Activated CD8-positive, alpha-beta memory T cell treated with anti-CD3 and anti-CD28 coated beads, Interleukin-2, amount 50 U/mL, for 24 hours (primary cell): ENCODE measurements at regions not wholly inside any gene's neighbourhood (a gene's known extent, or its start where the extent isn't known, plus 50 kb on each side); places are given as distances from the start of the nearest gene placed in this dataset.

Experiments
- DNase-seq: peaks from one replicate; pipeline ENCODE4 v3.0.0-alpha.2; 2020; ENCODE audit errors: extremely low read depth

DNA sequence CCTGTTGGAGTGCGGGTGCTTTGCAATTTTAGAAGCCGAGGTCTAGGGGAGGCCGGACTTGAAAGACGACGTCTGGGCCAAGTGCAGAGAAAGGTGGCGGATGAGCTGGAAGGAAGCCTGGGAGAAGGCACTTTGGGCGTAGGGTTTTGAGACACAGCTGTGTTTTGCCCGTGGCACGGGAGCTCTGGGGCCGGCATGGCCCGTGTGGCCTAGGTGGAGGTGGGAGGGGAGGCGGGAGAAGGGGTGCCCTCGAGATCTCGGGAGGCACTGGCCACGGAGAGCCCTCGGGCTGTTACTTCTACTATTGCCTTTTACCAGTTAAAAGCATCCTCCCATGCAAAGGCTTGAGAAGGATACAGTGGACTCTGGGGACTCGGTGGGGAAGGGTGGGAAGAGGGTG is 161.9 kb downstream of the FOXL1 start:
- DNase-seq: no peak

DNA sequence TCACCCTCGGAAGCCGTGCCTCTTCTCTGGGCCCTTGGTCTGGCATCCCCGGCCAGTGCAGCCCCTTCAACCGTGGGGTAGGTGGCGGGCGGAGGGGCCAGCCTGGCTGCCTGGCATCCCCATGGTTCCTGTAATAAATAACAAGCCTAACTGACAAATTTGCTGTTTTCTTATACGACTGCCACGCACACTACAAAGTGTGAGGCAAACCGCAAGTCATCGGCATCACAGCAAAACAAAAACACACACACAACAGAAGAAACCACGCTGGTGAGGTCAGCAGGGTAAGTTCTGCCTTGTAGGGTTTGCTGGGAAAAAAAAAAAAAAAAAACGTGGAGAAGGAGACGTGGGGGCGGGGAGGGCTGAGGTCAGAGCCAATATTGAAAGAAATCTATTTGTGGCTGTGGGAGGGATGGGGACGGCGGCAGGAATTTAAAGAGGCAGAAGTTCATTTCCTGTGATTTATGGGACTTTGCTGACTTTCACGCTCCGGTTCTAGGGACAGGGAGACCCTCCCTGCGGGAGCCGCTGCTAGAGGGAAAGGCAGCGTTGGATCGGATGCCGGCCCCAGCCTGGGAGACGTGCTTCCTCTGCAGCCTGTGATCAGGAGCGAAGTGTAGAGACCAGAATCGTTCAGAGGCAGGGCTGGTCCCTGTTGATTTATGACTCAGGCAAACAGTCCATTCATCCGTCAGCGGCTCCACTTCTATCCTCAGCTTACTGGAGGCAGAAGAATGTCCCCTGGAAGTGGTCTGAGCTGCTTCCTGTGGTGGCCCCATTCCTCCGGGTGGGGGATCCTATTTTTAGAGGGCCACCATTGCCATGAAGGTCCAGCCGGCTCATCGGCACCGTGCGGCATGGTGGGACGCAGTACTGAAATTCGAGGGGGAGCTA is 162.8 kb downstream of the FOXL1 start:
- no peak for DNase-seq

DNA sequence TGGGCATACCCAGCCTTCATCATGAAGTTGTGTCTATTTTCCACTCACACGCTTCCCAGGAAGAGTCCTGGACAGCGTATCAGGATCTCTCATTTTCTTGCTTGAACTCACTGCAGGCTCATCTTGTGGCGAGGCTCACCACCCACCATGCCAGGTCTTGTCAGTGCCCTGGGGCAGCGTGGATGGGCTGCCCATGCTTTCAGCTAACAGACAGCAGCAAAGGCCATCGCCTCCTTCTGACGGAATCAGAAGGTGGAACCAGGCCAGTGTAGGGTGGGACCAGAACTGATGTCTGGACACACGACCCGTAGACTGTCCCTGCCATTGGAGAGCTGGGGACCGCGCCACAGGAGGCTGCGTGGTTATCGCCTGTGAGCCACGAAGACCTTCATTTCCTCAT is 169.4 kb downstream of the FOXL1 start:
- no peak for DNase-seq

DNA sequence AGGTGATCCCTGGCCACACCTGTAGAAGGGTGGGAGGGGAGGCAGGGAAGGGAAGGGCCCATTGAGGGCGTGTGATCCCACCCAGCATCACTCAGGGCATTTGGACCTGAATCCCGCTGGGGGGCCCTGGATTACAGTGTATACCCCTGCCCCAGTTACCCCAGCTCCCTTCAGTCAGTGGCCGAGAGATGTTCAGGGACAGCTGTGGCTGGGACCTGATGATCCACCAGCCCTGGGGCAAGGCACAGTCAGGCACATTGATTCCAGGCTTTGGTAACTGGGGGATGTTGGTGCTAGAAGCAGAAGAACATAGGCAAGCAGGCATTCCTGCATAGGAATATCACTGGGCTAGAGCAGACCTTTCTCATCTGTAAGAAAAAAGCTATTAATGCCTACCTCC is 170.3 kb downstream of the FOXL1 start:
- DNase-seq: no peak

DNA sequence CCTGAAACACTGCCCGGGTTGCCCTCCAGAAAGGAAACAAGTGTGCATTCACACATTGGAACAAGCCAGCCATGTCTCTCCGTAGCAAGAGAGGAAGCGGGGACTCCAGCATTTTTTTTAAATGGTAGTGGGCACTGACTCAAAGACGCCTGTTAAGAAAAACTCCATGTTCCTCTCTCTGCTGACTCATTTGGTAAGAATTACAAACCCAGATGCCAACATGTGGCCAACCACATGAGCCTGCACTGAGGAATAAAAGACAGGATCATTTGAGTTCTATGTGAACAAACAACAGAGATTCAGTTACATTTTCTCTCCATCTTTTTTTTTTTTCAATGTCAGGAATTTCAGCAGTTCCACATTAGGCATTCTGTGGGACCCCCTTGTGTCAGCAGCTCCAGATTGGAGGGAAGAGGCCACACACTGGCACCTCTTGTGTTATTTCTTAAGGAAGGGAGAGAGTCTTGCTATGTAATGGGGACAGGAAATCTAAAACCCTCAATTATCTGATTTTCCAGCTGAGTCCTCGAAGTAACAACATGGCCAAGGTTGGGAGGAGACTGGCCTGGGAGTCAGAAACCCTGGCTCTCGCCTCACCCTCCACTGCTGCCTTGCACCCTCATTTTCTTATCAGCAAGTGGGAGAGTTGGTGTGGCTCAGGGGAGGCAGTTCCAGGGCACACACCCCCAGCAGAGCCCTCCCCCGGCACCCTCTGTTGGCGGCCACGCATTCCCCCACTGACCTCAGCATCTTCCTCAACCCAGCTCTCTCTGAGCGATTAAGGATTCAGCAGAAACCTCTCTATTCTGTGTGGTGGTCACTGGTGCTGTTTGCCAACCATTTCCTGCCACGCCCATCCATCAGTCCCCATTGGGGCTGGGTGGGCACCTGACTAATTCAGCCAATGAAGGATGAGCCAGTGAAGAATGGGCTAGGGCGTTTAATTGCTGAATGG is 173.0 kb downstream of the FOXL1 start:
- DNase-seq: no peak

DNA sequence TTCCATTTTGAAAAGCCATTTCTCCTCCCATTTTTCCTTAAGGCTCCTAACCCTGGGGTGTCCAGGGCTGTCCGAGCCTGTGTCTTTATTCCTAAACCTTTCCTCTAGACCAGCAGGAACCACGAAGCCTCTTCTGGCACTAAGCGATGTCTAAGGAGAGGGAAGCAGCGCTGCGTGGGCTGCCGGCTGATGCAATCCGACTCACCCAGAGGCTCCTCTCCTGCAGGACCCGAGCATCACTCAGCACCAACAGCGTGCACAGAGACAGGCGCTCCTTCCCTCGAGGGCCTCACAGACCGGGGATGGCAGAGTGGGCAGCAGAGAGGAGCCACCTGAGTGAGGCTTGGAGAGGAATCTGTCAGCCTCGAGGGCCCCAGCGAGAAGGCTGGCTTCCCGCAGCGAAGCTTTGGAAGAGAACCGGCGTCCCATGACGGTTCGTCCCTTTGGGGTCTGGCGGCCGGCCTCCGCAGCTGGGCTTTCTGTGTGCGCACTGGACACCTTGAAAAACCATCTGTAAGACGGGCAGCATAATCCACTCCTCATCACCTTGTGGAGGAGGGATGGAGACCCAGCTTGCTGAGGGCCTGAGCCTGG is 174.3 kb downstream of the FOXL1 start:
- no peak for DNase-seq

DNA sequence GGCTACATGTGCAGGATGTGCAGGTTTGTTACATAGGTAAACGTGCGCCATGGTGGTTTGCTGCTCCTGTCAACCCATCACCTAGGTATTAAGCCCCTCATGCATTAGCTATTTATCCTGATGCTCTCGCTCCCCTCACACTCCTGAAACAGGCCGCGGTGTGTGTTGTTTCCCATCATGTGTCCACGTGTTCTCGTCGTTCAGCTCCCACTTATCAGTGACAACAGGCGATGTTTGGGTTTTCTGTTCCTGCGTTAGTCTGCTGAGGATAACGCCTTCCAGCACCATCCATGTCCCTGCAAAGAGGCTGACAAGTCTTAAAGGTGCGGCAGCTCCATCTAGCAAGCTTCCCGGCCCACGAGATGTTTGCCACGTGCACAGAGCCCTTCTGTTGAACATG is 175.1 kb downstream of the FOXL1 start:
- DNase-seq: no peak

DNA sequence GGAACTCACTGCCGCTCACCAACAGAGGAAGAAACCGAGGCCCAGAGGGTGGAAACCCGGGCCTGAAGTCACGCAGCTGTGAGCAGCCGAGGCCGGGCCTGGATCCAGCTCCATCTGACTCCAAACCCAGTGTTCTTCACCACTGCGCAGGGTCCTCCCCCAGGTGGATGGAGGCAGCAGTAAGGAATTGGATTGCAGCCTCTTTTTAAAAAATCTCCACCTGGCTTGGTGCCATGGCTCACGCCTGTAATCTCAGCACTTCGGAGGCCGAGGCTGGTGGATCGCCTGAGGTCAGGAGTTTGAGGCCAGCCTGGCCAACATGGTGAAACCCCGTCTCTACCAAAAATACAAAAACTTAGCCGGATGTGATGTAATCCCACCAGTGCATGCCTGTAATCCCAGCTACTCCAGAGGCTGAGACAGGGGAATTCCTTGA is 177.2 kb downstream of the FOXL1 start:
- DNase-seq: no peak

DNA sequence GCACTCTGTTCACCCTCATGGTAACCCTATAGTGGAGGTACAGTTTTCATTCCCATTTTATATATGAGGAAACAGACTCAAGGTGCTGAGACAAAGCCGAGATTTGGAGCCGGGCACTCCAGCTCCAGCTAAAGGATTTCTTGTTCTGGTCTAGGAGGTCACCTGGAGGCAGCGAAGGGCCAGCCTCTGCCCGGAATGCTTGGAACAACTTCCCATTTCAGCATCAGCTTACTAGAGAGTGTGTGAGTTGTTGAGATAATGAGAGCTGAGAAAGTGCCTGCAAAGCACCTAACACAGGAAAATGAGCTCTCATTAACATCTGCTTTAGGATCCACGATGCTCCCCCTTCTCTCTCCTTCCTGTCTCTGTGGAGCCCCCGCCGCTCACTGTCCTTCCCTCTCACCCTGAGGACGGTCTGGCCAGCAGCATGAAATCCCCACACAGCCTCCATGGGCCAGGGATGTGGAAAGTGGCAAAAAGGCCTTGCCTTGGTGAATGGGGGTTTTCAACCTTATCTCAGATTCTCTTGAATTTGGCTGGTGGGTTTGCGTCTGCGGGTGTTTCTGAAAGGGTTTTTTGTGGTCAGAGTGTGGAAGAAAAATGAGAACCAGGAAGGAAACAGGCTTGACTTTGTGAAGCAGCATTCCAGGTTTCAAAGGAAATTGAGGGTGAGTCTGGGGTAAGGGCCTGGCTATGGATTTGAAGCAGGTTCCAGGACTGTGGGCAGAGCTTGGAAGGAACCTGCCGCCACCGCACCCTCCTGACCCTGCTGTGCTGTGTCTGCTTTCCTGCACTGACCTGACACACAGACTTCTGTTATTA is 178.7 kb downstream of the FOXL1 start:
- no peak for DNase-seq

DNA sequence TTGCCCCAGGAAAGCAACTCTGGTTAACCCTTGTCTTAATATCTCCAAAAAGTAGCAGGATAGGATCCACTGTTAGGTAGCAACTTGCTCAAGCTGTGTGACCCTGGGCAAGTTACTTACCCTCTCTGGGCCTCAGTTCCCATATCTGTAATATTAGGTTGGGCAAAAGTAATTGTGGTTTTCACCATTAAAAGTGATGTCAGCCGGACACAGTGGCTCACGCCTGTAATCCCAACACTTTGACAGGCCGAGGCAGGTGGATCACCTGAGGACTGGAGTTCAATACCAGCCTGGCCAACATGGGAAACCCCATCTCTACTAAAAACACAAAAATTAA is 179.3 kb downstream of the FOXL1 start:
- no peak for DNase-seq

DNA sequence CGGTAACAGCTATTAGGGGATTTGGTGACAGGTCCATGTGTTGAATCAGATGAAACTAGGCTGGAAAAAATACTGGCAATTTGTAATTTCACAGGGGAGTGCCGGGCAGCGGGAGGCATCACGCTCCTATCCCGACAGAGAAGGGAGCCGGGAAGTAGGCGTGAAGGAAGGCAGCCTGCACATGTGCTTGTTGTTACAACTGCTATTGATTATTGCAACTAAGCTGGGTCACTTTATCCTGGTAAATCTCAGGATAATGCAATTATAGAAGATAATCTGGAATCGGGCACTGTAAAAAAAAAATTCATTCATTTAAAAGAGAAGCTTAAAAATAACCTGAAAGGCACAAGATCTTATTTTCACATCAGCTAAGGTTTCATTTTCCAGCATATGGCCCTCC is 180.6 kb downstream of the FOXL1 start:
- no peak for DNase-seq

DNA sequence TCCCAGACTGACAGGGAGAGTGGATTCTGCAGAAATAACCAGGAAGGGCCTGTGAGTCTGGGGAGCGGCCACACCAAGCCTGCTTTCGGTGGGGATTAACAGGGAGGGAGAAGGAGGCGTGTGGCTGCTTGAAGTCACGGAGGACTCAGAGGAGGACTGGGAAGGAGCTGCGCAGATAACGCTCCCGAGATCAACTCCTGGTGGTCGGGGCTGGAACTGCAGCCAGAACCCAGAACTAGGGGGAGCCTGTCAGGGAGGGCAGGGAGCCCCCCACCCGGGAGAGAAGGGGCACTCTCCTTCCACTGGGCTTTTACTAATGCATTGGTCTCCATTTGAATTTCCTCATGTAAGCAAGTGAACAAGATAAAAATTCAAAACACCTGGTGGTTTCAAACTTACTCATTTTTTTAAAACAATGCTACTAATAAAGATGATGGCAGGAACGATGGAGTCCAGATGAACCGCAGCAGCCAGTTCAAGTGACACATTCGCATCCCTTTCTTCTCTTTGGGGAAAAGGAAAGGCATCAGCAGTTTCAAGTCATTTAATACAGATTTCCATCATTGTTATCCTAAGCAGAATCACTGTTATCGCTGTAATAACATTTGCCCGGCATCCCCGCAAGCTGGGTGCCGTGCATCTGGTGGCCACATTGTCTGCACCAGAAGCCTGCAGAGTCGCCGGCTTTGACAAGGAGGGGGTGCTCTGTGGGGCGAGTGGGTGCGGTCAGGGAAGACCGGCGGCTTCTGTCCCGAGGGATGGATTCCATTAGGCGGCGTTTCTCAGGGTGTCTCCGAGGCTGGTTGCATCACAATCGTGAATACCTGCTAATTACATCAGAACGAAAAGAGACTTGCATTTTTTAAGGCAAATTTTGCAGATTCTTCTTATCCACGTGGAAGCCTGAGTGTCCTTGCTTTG is 183.0 kb downstream of the FOXL1 start:
- DNase-seq: peak; percentile 4

DNA sequence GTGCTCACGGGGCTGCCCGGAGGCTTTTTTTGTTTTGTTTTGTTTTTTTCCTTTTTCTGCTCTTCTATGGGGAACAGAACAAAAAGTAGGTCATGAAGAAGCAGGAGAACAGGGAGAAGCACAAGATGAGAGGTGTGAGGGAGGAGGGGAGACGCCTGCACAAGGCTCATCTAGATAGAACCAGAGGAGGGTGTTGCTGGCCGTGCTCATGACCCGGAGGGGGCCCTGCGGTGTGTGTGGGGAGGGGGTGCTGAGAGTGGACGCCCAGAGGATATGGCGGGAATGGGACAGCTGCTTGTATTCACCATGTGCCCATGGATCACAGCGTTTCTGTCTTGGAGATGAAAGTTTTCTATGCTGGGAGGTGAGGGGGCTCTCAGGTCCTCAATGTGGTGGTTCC is 183.7 kb downstream of the FOXL1 start:
- DNase-seq: no peak

DNA sequence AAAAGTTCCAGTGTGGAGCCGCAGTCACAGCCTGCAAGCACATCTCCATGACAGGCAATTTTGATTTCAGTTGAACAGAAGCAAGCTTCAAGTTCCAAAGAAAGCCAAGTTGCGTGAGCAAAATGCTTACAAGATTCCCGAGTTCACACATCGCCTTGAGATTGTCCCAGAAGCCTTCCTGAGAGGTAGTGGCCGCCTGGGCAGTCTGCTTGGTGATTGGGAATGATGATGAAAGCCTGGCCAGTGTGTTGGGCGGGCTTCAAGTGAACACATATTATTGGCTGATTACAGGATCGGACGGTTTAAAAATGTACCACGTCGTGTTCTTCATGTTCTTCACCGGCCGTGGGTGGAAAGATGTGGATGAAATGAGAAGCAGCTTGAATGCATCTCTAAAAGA is 185.5 kb downstream of the FOXL1 start:
- DNase-seq: no peak

DNA sequence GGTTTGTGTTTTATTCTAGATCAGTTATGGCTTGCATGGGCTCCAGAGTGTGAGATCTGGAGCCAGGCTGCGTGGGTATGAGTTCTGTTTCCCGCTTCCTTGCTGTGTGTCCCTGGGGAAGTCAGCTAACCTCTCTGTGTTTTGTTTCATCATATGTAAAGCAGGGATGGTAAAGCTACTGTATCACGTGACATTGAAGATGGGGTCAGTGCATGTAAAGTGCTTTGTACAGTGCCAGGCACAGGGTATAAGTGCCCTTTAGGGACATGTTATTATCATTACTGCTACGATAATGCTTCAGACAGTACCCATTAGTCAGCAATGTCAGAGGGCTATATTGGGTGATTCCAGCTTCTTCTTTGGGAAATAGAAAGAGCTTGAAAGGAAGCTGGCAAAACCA is 186.2 kb downstream of the FOXL1 start:
- no peak for DNase-seq

DNA sequence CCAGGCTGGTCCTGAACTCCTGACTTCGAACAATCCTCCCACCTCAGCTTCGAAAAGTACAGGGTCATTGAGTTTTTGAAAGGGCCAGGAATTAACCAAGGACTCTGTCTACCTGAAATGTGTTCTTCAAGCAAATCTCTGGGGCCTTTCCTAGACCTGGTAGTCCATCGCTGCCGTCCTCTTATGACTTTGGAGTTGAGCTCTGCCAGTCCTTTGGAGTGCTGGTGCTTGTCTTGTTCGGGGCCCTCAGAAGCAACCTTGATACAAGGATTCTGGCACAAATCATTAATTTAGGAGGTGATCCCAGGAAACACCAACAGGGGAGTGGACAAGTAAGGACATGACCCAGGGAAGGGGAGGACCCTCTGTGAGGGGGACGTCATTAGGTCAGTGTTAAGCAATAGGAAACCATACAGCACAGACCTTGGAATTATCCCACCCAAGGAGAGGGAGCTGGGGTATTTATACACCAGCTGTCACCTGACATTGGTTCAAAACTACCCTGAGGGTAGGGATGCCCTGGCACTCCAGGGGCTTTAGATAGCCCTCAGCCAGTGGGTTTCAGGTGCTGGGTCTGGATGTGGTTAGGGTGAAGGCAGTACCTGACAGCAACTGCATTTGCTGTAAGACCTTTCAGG is 187.2 kb downstream of the FOXL1 start:
- no peak for DNase-seq

DNA sequence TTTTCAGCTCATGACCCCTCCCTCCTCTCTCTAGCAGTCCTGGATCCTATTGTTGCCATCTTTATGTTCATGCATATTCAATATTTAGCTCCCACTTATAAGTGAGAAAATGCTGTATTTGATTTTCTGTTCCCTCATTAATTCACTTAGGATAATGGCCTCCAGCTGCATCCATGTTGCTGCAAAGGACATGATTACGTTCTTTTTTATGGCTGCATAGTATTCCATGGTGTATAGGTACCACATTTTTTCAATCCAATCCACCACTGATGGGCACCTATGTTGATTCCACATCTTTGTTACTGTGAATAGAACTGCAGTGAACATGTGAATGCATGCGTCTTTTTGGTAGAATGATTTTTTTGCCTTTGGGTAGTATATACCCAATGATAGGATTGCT is 188.4 kb downstream of the FOXL1 start:
- no peak for DNase-seq

DNA sequence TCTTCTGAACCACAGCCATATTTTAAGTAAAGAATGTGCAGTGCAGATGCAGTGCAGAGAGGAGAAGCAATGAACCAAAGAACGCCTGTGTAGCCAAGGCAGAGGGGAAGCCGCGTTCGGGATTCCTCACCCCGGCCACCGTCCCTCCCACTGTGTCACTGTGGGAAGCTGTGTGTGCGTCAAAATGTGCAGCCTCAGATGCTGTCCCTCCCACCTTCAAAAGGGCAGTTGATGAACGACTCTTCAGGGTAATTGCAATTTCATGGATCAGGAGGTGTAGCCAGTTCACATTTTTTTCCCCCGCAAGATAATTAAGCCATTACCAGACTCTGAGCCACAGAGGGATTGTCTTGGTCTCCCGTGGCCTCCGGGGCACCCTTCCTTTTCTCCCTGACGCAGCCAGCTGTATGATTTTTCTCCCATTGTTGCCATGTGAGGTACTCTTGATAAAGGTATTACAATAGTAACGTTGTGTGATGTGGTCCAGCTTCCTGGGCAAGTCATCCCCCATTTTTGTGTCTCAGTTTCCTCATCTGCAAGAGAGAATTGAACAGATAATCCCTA is 190.0 kb downstream of the FOXL1 start:
- no peak for DNase-seq

DNA sequence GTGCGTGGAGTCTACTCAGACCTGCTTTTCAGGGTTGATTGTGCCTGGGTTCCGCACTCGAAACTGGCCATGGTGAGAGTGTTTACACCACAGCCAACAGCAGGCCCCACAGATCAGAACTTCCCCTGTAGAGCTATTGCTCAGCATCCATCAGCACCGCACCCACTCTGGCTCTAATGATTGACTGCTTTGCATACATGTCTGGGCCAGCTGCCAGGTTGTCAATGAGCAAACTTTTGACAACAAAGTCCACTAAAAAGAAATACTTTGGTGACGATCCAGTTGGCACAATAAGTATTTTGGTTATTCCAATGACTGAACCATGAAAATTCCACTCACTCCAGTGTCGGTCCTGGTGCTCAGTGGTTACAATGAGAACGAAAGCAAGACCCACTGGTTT is 190.7 kb downstream of the FOXL1 start:
- no peak for DNase-seq
